GM10248 (cell line): ENCODE measurements at regions not wholly inside any gene's neighbourhood (a gene's known extent, or its start where the extent isn't known, plus 50 kb on each side); places are given as distances from the start of the nearest gene placed in this dataset.

Source experiments
- CTCF ChIA-PET: fragments of 300-600 bp; sonication (Branson Sonifier 250); formaldehyde crosslinking; extraction: SDS; loops from one replicate; lab custom pipeline; 2021; ENCODE audit warnings: antibody characterized with exemption; lab: Yijun Ruan, JAX
- POLR2A ChIA-PET: fragments of 350-650 bp; sonication (Branson Sonifier 250); formaldehyde crosslinking; extraction: SDS; loops from one replicate; lab custom pipeline; 2020; ENCODE audit warnings: antibody characterized with exemption; lab: Yijun Ruan, JAX
- DNase-seq: peaks from one replicate; pipeline ENCODE4 v3.0.0; 2012; ENCODE audit errors: extremely low spot score
- CTCF ChIP-seq: IDR thresholded peaks from 2 replicates; pipeline ENCODE4 v1.5.1; 2012; ENCODE audit warnings: mild to moderate bottlenecking, low read depth; ENCODE audit errors: extremely low read depth, missing control alignments, control extremely low read depth

- TF ChIP-seq CTCF = no peak
- ChIA-PET CTCF (no interaction called here), POLR2A (no interaction called here)
- no peak for DNase-seq
Observed at GRCh38 chr9:121569266-121569648, 69.6 kb upstream of the GGTA1 start.

DNA sequence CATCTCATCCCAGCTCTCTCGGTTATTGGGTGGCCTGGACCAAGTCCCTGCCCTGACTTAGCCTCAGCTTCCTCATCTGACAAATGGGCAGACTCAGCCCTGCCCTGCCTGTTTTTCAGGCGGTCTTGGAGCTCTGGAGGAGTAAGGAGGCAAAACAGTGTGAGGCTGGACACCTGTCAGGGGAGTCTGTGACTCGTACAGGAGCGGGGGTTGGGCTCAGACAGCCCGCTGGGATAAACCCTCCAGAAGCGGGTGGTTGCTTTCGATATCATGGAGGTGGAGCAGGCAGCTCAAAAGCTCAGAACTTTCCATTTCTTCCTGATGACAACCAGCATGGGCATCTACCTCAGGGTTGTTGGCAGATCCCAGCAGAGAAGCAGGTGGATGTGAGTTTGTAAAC, 72.9 kb upstream of the GGTA1 start:
- ChIA-PET CTCF (interaction anchor here (1.4 to 4.7 kb wide), 3 partner anchors 11 to 26 kb away, joined by 5 to 13 read pairs (median 7); no protein-coding TSS in a partner anchor), POLR2A (no interaction called here)
- DNase-seq = no peak
- no peak for TF ChIP-seq CTCF

DNA sequence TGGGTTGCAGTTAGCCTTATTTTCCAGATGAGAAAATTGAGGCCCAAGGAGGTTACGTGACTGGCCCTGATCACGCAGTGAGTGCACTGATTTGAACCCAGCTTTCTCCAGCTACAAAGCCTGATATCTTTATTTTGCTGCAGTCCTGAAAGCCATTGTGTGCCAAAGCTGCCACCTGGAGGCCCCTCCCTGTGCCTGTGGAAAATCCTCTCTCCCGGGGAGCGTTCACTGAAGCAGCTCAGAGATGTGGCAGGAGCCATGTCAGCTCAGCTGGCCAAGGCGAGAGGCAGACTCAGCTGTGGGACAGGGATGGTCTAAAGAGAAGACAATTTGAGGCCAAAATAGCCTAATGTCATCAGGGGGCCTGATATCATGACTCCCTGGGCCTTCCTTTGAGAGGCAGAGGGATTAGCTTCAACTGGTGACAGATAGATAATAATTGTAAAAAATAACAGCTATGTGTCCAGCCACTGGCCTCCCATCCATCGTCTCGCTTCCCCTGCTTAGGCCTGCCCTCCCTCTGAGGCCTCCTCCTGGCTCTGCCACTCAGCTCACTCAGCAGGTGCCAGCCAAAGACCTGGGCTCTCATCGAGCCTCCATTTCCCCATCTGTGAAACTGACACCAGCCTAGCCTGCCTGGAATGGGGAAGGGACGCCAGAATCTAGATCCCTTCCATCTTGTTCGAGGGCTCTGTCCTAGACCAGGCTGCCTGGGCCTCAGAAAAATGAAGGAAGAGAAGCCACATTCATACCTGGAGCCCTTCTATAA, 74.3 kb upstream of the GGTA1 start:
- TF ChIP-seq CTCF = no peak
- POLR2A ChIA-PET = no interaction called here
- DNase-seq = no peak
- CTCF ChIA-PET = interaction anchor here (0.9 to 4.7 kb wide), 4 partner anchors 12 to 28 kb away, joined by 3 to 13 read pairs (median 4); no protein-coding TSS in a partner anchor

DNA sequence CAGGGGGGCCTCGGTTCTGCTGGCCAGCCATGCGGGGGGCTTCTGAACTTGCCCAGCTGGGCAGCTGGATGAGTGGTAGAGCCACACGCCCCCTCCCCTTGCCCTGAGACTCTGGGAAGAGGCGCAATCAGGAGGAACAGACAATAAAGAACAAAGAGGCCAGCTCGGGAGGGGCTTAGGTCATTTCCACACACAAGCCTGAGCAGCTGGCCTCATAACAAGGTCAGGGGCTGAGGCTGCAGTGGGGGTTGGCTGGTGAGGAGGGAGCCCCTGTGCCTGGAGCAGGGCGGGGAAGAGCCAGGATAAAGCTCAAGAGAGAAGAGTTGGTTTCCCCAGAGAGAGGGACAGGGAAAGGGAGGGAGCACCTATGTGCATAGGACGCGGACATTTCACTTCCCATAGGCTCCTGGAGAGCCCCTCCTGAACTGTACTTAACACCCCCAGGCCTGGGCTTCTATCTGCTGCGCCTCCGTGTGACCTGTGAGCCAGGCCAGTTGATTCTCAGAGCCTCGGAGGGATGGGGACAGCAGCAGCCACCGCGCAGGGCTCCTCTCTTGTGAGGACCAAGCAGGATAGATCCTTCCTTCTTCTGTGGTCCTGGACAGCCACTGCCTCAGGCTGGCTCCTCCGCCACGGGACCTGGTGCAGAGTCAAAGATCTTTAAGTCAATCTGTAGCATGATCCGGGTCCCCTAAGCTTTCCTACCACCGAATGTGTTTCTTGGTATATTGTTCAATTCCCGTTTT, 75.3 kb upstream of the GGTA1 start:
- DNase-seq = no peak
- POLR2A ChIA-PET = no interaction called here
- no peak for TF ChIP-seq CTCF
- CTCF ChIA-PET = interaction anchor here (1.1 to 4.7 kb wide), 5 partner anchors 18 to 49 kb away, joined by 3 to 13 read pairs (median 3); no protein-coding TSS in a partner anchor

DNA sequence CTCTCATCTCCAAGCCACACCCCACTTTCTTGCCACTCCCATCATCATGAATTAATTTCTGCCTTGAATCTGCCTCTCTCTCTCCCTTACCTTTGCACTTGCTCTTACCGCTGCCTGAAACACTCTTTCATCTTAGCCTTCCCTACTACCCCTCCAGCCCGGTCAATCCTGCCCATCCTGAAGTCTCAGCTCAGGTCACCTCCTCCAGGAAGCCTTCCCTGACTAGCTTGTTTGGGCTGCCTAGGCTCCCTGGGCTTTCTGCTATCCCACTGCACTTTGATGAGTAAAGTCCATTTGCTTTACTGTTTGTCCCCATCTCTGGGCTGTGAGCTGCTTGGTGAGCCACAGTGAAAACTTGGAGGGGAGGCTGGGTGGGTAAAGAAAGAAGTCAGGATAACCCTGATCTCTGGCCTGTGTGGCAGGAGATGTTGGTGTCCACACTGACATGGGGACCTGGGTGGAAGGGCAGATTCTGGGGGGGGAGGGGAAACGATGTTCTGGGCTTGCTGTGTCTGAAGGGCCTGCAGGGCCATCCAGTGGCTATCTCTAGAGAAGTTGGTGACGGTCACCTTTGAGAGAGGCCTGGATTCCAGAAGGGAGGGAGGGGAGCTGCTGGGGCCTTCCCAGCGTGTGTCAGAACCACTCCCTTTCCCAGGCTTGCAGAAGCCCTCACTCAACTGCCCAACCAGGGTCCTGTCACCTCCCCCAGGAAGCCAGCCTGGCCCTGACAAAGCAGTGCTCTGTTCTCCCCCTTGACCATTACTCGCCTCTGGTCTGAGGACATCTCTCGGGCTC, 75.0 kb upstream of the DAB2IP start:
- ChIA-PET POLR2A (no interaction called here), CTCF (interaction anchor here (1.4 to 4.7 kb wide), 2 partner anchors 13 to 30 kb away, joined by 5 to 13 read pairs; no protein-coding TSS in a partner anchor)
- DNase-seq = no peak
- no peak for TF ChIP-seq CTCF

GRCh38 chr9:121577166-121577565, 74.3 kb upstream of the DAB2IP start:
- CTCF ChIA-PET = no interaction called here
- POLR2A ChIA-PET = no interaction called here
- no peak for DNase-seq
- TF ChIP-seq CTCF = no peak
